ENCODE measurements at regions not wholly inside any gene's neighbourhood (a gene's known extent, or its start where the extent isn't known, plus 50 kb on each side); places are given as distances from the start of the nearest gene placed in this dataset.

GRCh38 chr12:77617818-77618217, 212.9 kb upstream of the NAV3 start:
- Mint-ChIP-seq H3K9me3 (peaks cover 0 to 4% of the 10 kb centered on the region in 2 donors), H3K27ac (no peak overlapping the region), H3K4me3 (no peak overlapping the region), H3K4me1 (no peaks in the 10 kb centered on the region), H3K27me3 (no peaks in the 10 kb centered on the region)
- DNase-seq, result no peak
- no peak for ATAC-seq

DNA sequence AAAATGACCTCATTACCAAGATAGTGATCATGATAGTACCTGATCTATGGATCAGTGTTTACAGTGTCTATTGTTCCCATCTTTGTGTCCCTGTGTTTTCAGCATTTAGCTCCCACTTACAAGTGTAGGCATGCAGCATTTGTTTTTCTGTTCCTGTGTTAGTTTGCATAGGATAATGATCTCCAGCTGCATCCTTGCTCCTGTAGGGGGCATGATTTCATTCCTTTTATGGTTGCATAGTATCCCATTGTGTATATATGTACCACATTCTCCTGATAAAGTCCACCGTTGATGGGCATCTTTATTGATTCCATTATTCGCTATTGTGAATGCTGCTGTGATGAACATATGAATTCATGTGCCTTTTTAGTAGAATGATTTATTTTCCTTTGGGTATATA, 215.4 kb upstream of the NAV3 start:
- Mint-ChIP-seq H3K4me1 (no peaks in the 10 kb centered on the region), H3K9me3 (peaks cover 0 to 6% of the 10 kb centered on the region in 2 donors)

DNA sequence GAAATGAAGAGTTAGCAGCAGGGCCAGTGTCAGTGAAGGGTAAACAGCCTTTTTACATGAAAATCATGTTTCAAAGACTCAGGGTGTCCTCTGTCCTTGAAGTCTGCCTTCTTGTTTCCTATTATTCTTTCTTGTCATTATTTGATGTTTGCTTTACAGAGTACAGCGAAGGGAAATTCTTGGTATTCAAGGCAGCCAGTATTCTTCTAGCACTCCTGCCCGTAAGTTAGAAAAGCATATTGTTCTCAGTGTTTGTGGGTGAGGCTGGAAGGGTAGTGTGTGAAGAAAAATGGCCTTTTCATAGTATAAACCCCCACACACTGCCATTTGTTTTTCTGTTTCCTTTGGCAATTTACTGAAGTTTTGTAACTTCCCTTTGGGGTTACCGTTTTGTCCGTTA, 217.3 kb upstream of the NAV3 start:
- Mint-ChIP-seq H3K4me1 (no peaks in the 10 kb centered on the region), H3K9me3 (peaks cover 0 to 6% of the 10 kb centered on the region in 2 donors)

More for the DNA sequence above, 215.4 kb upstream of the NAV3 start:
- no peak for DNase-seq
- H3K27ac Mint-ChIP-seq, result no peak overlapping the region
- H3K27me3 Mint-ChIP-seq, result no peaks in the 10 kb centered on the region
- no peak for ATAC-seq
- no peak overlapping the region for H3K4me3 Mint-ChIP-seq

DNA sequence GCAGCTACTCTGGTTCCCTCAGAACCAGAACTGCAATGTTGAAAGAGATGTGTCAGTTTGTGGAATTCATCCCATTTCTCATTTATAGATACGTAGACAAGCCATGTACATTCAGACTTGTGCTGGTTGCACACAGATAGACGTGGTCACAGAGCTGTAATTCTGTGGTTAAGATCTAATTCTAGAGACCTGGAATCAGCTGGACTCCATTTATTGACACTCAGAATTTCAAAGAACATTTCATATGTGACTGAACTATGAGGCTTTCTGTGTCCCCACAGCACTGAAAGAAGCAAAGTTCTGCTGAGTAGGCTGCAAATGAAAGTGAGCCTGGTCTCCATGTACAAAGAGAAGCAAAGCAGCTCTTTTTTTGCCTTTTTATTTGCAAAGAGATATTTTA, 220.2 kb upstream of the NAV3 start:
- no peak for DNase-seq
- Mint-ChIP-seq H3K4me3 (no peak overlapping the region), H3K9me3 (peaks cover 0 to 6% of the 10 kb centered on the region in 2 donors), H3K4me1 (no peaks in the 10 kb centered on the region), H3K27me3 (no peaks in the 10 kb centered on the region), H3K27ac (no peak overlapping the region)
- ATAC-seq, result no peak

More for the DNA sequence above, 217.3 kb upstream of the NAV3 start:
- no peak overlapping the region for H3K27ac Mint-ChIP-seq
- H3K4me3 Mint-ChIP-seq, result no peak overlapping the region
- DNase-seq (no peak), ATAC-seq (no peak)
- no peaks in the 10 kb centered on the region for H3K27me3 Mint-ChIP-seq

- Mint-ChIP-seq H3K4me1 (no peaks in the 10 kb centered on the region), H3K9me3 (peaks cover 0 to 6% of the 10 kb centered on the region in 2 donors), H3K27me3 (no peaks in the 10 kb centered on the region), H3K4me3 (no peak overlapping the region), H3K27ac (no peak overlapping the region)
- ATAC-seq, result no peak
- DNase-seq, result no peak
These were observed 221.7 kb upstream of the NAV3 start for GRCh38 chr12:77609016-77609415.

GRCh38 chr12:77608271-77608824, 222.3 kb upstream of the NAV3 start:
- DNase-seq (no peak), ATAC-seq (no peak)
- H3K9me3 Mint-ChIP-seq, result peaks cover 5 to 7% of the 10 kb centered on the region in 2 donors
- H3K27ac Mint-ChIP-seq, result no peak overlapping the region
- no peaks in the 10 kb centered on the region for H3K4me1 Mint-ChIP-seq
- no peaks in the 10 kb centered on the region for H3K27me3 Mint-ChIP-seq
- H3K4me3 Mint-ChIP-seq, result no peak overlapping the region

GRCh38 chr12:77606348-77606747, 224.3 kb upstream of the NAV3 start:
- DNase-seq (no peak), ATAC-seq (no peak)
- Mint-ChIP-seq H3K4me3 (no peak overlapping the region), H3K27ac (no peak overlapping the region), H3K27me3 (no peaks in the 10 kb centered on the region), H3K4me1 (no peaks in the 10 kb centered on the region), H3K9me3 (peaks cover 7 to 16% of the 10 kb centered on the region in 2 donors)

DNA sequence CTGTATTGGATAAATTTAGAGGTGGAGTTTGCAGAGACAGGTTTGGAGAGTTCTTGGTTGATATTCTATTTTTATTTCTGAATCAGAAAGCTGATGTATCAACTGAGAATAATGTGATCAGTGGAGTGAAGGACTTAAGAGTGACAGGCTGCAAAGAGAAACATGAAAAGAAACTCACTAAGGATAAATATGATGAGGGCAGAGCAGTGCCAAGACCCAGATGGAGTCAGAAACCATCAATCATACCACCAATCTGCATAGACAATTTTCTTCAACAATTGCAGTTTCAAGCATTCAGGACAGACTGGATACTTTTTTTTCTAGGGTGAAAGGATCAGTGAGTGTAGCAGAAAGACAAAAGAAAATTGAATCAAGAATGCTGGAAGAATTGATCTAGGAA, 226.7 kb upstream of the NAV3 start:
- no peak for ATAC-seq
- no peak overlapping the region for H3K27ac Mint-ChIP-seq
- H3K4me3 Mint-ChIP-seq, result no peak overlapping the region
- no peaks in the 10 kb centered on the region for H3K27me3 Mint-ChIP-seq
- peaks cover 7 to 19% of the 10 kb centered on the region in 2 donors for H3K9me3 Mint-ChIP-seq
- DNase-seq, result no peak
- no peaks in the 10 kb centered on the region for H3K4me1 Mint-ChIP-seq

DNA sequence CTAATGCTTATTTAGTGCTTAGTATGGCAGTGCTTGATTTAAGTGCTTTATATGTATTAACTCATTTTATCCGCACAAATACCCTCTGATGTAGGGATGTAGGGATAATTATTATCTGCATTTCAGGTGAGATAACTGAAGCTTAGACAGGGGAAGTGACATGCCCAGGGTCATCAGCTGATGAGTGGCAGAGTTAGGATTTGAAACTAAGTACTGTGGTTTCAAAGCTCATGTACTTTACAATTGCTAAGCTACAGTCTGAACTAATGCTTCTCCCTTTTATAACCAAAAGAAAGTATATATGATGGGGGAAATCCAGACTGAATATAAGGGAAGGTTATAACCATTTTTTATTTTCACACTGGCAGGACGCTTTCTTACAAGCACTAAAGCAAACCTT, 229.6 kb upstream of the NAV3 start:
- H3K27ac Mint-ChIP-seq, result no peak overlapping the region
- H3K27me3 Mint-ChIP-seq, result no peaks in the 10 kb centered on the region
- peaks cover 7 to 19% of the 10 kb centered on the region in 2 donors for H3K9me3 Mint-ChIP-seq
- no peak overlapping the region for H3K4me3 Mint-ChIP-seq
- no peak for DNase-seq
- H3K4me1 Mint-ChIP-seq, result no peaks in the 10 kb centered on the region
- ATAC-seq, result no peak

GRCh38 chr12:77600468-77600843, 230.2 kb upstream of the NAV3 start:
- DNase-seq (no peak), ATAC-seq (no peak)
- no peaks in the 10 kb centered on the region for H3K27me3 Mint-ChIP-seq
- H3K27ac Mint-ChIP-seq, result no peak overlapping the region
- no peaks in the 10 kb centered on the region for H3K4me1 Mint-ChIP-seq
- H3K4me3 Mint-ChIP-seq, result no peak overlapping the region
- peaks cover 7 to 19% of the 10 kb centered on the region in 2 donors for H3K9me3 Mint-ChIP-seq

- Mint-ChIP-seq H3K27ac (no peak overlapping the region), H3K27me3 (no peaks in the 10 kb centered on the region), H3K9me3 (peaks cover 7 to 19% of the 10 kb centered on the region in 2 donors), H3K4me3 (no peak overlapping the region), H3K4me1 (no peaks in the 10 kb centered on the region)
- ATAC-seq, result no peak
- no peak for DNase-seq
These were observed 230.8 kb upstream of the NAV3 start for GRCh38 chr12:77599782-77600467.

DNA sequence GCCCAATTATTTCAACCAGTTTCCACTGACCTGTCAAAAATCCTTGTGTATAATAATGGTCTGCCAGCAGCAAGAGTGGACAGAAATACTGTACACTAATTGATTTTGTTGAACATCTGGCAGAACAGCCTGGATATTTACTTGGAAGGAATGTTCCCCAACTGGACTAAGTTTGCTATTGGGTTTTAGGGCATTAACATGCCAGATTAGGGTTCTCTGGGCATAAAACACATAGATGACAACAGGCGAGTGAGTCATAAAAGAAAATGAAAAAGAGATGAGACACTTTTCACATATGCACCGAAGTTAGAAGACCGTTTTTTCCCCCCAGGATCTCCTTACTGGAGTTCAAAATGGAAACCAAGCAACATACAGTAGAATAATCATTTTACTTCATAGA, 236.3 kb upstream of the NAV3 start:
- DNase-seq (no peak), ATAC-seq (no peak)
- Mint-ChIP-seq H3K9me3 (peaks cover under 1 to 2% of the 10 kb centered on the region in 2 donors), H3K27me3 (no peaks in the 10 kb centered on the region), H3K4me1 (no peaks in the 10 kb centered on the region), H3K4me3 (no peak overlapping the region), H3K27ac (no peak overlapping the region)

- DNase-seq, result no peak
- no peaks in the 10 kb centered on the region for H3K27me3 Mint-ChIP-seq
- no peak for ATAC-seq
- no peak overlapping the region for H3K4me3 Mint-ChIP-seq
- H3K27ac Mint-ChIP-seq, result no peak overlapping the region
- H3K4me1 Mint-ChIP-seq, result no peaks in the 10 kb centered on the region
- H3K9me3 Mint-ChIP-seq, result peaks cover 5 to 8% of the 10 kb centered on the region in 2 donors
These were observed 237.9 kb upstream of the NAV3 start for GRCh38 chr12:77592836-77593235.

DNA sequence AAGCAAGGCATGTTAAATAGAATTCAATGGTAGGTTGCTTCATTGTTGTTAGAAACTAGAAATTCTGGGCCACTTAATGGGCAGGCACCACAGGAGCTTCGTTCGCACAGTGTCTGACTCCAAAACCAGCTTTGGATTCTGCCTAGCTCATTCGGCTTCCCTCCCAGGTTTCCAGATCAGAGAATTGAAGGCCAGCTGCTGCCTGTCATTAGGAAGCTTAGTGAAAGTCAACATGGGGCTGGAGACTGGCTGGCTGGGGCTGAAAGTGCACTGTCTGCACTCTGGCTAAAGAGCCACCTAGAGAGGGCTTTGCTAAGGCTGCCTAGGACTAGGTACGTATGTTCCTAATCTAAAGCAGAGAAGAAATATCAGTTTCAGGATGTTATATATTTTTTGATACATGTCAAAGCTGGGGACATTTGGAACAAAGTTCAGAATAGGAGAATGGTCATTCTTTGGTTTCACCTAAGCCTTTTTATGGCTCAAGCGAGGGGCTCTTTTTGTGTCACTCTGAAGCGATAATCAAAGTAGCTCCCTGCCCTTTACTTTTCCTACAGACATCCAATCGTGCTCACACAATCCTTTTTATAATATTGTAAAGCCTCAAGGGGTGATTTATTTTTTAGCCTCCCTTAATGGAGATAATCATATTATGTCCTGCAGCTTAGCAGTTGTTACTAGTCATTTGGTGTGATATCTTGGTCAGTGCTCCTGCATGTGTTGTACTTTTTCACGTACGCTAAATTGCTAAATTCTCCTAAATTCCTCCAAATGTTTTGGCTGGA, 238.5 kb upstream of the NAV3 start:
- DNase-seq, result no peak
- Mint-ChIP-seq H3K4me3 (no peak overlapping the region), H3K27ac (no peak overlapping the region), H3K9me3 (peaks cover 5 to 8% of the 10 kb centered on the region in 2 donors), H3K27me3 (no peaks in the 10 kb centered on the region), H3K4me1 (no peaks in the 10 kb centered on the region)
- ATAC-seq, result no peak

DNA sequence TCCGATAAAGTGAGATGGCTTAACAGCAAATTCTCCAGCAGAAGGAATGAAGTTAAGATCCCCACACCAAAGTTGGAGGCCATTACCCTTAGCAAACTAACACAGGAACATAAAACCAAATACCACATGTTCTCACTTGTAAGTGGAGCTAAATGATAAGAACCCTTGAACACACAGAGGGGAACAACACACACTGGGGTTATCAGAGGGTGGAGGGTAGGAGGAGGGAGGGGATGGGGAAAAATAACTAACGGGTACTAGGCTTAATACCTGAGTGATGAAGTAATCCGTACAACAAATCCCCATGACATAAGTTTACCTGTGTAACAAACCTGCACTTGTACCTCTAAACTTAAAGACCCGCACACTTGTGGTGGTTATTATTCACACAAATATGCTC, 240.4 kb upstream of the NAV3 start:
- Mint-ChIP-seq H3K27ac (no peak overlapping the region), H3K27me3 (no peaks in the 10 kb centered on the region), H3K4me3 (no peak overlapping the region), H3K4me1 (no peaks in the 10 kb centered on the region), H3K9me3 (peaks cover 5 to 8% of the 10 kb centered on the region in 2 donors)
- ATAC-seq (no peak), DNase-seq (no peak)

GRCh38 chr12:77584860-77585259, 245.8 kb upstream of the NAV3 start:
- DNase-seq (no peak), ATAC-seq (no peak)
- Mint-ChIP-seq H3K4me1 (no peaks in the 10 kb centered on the region), H3K9me3 (peaks cover 5 to 21% of the 10 kb centered on the region in 2 donors), H3K27me3 (no peaks in the 10 kb centered on the region), H3K4me3 (no peak overlapping the region), H3K27ac (no peak overlapping the region)

All from stimulated activated naive CD8-positive, alpha-beta T cell treated with anti-CD3 and anti-CD28 coated beads, Interleukin-15, amount 100 ng/mL, for 72 hours (primary cell).